ENCODE measurements at regions not wholly inside any gene's neighbourhood (a gene's known extent, or its start where the extent isn't known, plus 50 kb on each side); places are given as distances from the start of the nearest gene placed in this dataset.

GRCh38 chr11:80626721-80627120 is 1185.9 kb upstream of the TENM4 start:
- DNase-seq: no peak

- DNase-seq: no peak
Observed at GRCh38 chr11:80625563-80625962, 1184.7 kb upstream of the TENM4 start.

- no peak for DNase-seq
Observed at GRCh38 chr11:80621871-80622270, 1181.0 kb upstream of the TENM4 start.

GRCh38 chr11:80620867-80621266 is 1180.0 kb upstream of the TENM4 start:
- DNase-seq: no peak

GRCh38 chr11:80617156-80617555 is 1176.3 kb upstream of the TENM4 start:
- no peak for DNase-seq

- DNase-seq: no peak
Observed at GRCh38 chr11:80616070-80616800, 1175.4 kb upstream of the TENM4 start.

GRCh38 chr11:80613655-80614054 is 1172.8 kb upstream of the TENM4 start:
- no peak for DNase-seq

- no peak for DNase-seq
Observed at GRCh38 chr11:80610516-80610915, 1169.7 kb upstream of the TENM4 start.

- no peak for DNase-seq
Observed at GRCh38 chr11:80603472-80603871, 1162.6 kb upstream of the TENM4 start.

GRCh38 chr11:80598905-80599304 is 1158.1 kb upstream of the TENM4 start:
- DNase-seq: no peak

- DNase-seq: no peak
Observed at GRCh38 chr11:80596291-80596810, 1155.5 kb upstream of the TENM4 start.

- DNase-seq: no peak
Observed at GRCh38 chr11:80595011-80595410, 1154.2 kb upstream of the TENM4 start.

- no peak for DNase-seq
Observed at GRCh38 chr11:80593648-80594374, 1153.0 kb upstream of the TENM4 start.

GRCh38 chr11:80592546-80592945 is 1151.7 kb upstream of the TENM4 start:
- DNase-seq: no peak

- no peak for DNase-seq
Observed at GRCh38 chr11:80587906-80588305, 1147.1 kb upstream of the TENM4 start.

- DNase-seq: no peak
Observed at GRCh38 chr11:80586464-80586863, 1145.6 kb upstream of the TENM4 start.

- no peak for DNase-seq
Observed at GRCh38 chr11:80584661-80585060, 1143.8 kb upstream of the TENM4 start.

GRCh38 chr11:80569832-80570231 is 1129.0 kb upstream of the TENM4 start:
- DNase-seq: no peak

- no peak for DNase-seq
Observed at GRCh38 chr11:80565231-80565630, 1124.4 kb upstream of the TENM4 start.

- no peak for DNase-seq
Observed at GRCh38 chr11:80562523-80563125, 1121.8 kb upstream of the TENM4 start.

- no peak for DNase-seq
Observed at GRCh38 chr11:80559942-80560341, 1119.1 kb upstream of the TENM4 start.

- no peak for DNase-seq
Observed at GRCh38 chr11:80553565-80553964, 1112.7 kb upstream of the TENM4 start.

- no peak for DNase-seq
Observed at GRCh38 chr11:80542704-80543103, 1101.9 kb upstream of the TENM4 start.

GRCh38 chr11:80538040-80538439 is 1097.2 kb upstream of the TENM4 start:
- DNase-seq: no peak

Data from NCI-H1930 (cell line).